Activated T-helper 2 cell treated with anti-CD3 and anti-CD28 coated beads, Interferon-gamma antibody, Interleukin-2, Interleukin-4, amounts not matched to agents 10 μg/mL and 5 μg/mL and 100 μg/mL, durations not matched to agents 14 hours and 24 hours and 36 hours (primary cell): ENCODE measurements at regions not wholly inside any gene's neighbourhood (a gene's known extent, or its start where the extent isn't known, plus 50 kb on each side); places are given as distances from the start of the nearest gene placed in this dataset.
"Not testable (repeated sequence)": the region's sequence is repeated elsewhere in the genome, so short reads cannot be mapped to it uniquely, and the experiment has no call there.

Experiments used
- DNase-seq: peaks from one replicate; pipeline ENCODE4 v3.0.0; 2021; ENCODE audit warnings: low spot score
- H3K27ac Mint-ChIP-seq: one replicate; pipeline ENCODE4 v1.8.0; 2021; ENCODE audit warnings: mixed read lengths
- H3K27me3 Mint-ChIP-seq: one replicate; pipeline ENCODE4 v1.8.0; 2021; ENCODE audit warnings: low read depth, mixed read lengths
- H3K36me3 Mint-ChIP-seq: one replicate; pipeline ENCODE4 v1.8.0; 2021; ENCODE audit warnings: low read depth, mixed read lengths
- H3K4me1 Mint-ChIP-seq: one replicate; pipeline ENCODE4 v1.8.0; 2021; ENCODE audit warnings: low read depth, mixed read lengths
- H3K4me3 Mint-ChIP-seq: one replicate; pipeline ENCODE4 v1.8.0; 2021; ENCODE audit warnings: low read depth, mild to moderate bottlenecking, moderate library complexity, mixed read lengths
- H3K9me3 Mint-ChIP-seq: one replicate; pipeline ENCODE4 v1.8.0; 2021; ENCODE audit warnings: mixed read lengths
- intact Hi-C: fragments of 100-400 bp; cut with micrococcal nuclease; formaldehyde crosslinking; loops from one replicate; pipeline ENCODE4 v1.15.1; 2023

GRCh38 chrY:7501236-7501635 is 589.7 kb upstream of the AMELY start:
- Mint-ChIP-seq H3K27ac (no peak overlapping the region), H3K36me3 (no peaks in the 10 kb centered on the region), H3K9me3 (no peaks in the 10 kb centered on the region), H3K4me3 (no peak overlapping the region), H3K27me3 (peaks cover 4% of the 10 kb centered on the region), H3K4me1 (no peaks in the 10 kb centered on the region)
- no peak for DNase-seq
- intact Hi-C loops = no loop called here

GRCh38 chrY:7496001-7496400 is 584.4 kb upstream of the AMELY start:
- H3K27me3 Mint-ChIP-seq = peaks cover 4% of the 10 kb centered on the region
- H3K9me3 Mint-ChIP-seq = no peaks in the 10 kb centered on the region
- intact Hi-C loops = no loop called here
- no peak overlapping the region for H3K27ac Mint-ChIP-seq
- H3K4me1 Mint-ChIP-seq = no peaks in the 10 kb centered on the region
- H3K4me3 Mint-ChIP-seq = no peak overlapping the region
- H3K36me3 Mint-ChIP-seq = no peaks in the 10 kb centered on the region
- no peak for DNase-seq

DNA sequence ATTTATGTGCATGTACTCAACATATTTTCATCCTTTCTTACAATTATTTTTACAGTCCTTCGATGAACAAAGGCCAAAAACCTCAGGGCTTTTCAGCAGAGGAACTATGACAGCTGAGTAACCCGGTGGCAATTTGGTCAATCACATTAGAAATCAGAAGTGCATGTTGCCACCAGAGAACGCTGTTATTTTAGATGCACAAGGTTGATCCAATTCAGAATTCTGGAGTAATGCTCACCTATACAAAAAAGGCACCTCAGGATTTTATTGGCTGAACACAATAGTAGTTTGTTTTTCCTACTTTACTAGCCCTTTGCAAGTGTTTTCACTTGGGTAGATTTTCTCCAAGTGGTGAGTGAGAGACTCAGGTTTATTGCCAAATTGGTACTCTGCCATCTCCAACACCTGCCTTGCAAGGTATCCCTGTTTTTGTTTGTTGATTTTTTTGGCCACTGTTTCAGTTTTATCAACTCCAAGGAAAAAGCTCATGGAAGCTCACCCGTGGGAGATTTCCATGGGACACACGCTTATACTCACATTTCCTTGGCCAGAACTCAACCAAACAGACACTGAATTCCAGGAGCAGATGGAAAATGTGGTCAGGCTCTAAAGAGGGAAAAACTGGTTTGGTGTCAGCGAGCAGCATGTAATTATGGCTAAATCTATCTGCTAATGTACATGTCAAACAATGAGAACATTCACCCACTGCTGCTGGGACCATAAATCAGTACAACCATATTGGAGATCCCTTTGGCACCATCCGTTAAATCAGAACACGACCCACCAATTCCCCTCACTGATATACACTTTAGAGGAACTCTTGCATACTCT is 573.1 kb upstream of the AMELY start:
- intact Hi-C loops, H3K27me3 Mint-ChIP-seq, H3K9me3 Mint-ChIP-seq, H3K4me3 Mint-ChIP-seq, H3K27ac Mint-ChIP-seq, H3K36me3 Mint-ChIP-seq, DNase-seq, H3K4me1 Mint-ChIP-seq: not testable (repeated sequence)

GRCh38 chrY:7471976-7472375 is 560.4 kb upstream of the AMELY start:
- Mint-ChIP-seq H3K9me3 (peaks cover 14% of the 10 kb centered on the region), H3K36me3 (peaks cover 7% of the 10 kb centered on the region), H3K27ac (no peak overlapping the region), H3K4me3 (no peak overlapping the region), H3K4me1 (peaks cover 15% of the 10 kb centered on the region), H3K27me3 (no peaks in the 10 kb centered on the region)
- intact Hi-C loops = no loop called here
- no peak for DNase-seq

DNA sequence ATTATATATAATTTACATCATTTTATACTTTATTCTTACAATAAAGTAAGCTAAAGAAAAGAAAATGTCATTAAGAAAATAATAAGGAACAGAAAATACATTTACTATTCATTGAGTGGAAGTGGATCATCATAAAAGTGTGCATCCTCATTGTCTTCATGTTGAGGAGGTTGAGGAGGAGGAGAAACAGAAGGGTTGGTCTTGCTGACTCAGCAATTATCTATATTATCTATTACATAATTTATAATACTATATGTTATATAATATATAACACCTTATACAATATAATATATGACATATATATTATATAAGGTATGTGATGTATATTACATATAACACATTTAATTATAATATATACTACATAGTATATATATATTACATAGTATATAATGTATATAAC is 558.5 kb upstream of the AMELY start:
- Mint-ChIP-seq H3K27ac (no peak overlapping the region), H3K36me3 (peaks cover 5% of the 10 kb centered on the region), H3K9me3 (no peaks in the 10 kb centered on the region), H3K4me1 (peaks cover 20% of the 10 kb centered on the region), H3K27me3 (no peaks in the 10 kb centered on the region), H3K4me3 (no peak overlapping the region)
- intact Hi-C loops = no loop called here
- no peak for DNase-seq

- no peak for DNase-seq
- H3K4me1 Mint-ChIP-seq = peaks cover 18% of the 10 kb centered on the region
- no peaks in the 10 kb centered on the region for H3K27me3 Mint-ChIP-seq
- no peaks in the 10 kb centered on the region for H3K36me3 Mint-ChIP-seq
- no peaks in the 10 kb centered on the region for H3K9me3 Mint-ChIP-seq
- peak overlapping the region; percentile 60 for H3K27ac Mint-ChIP-seq
- intact Hi-C loops = loop anchor here (5.0 kb wide), 2 partner anchors 87 to 127 kb away; no protein-coding TSS in a partner anchor
- peak overlapping the region; percentile 8 for H3K4me3 Mint-ChIP-seq
These were observed 557.6 kb upstream of the AMELY start for GRCh38 chrY:7468951-7469745.

- peak overlapping the region; percentile 85 for H3K27ac Mint-ChIP-seq
- intact Hi-C loops = loop anchor here (5.0 kb wide), 2 partner anchors 86 to 126 kb away; no protein-coding TSS in a partner anchor
- DNase-seq = no peak
- H3K4me3 Mint-ChIP-seq = no peak overlapping the region
- H3K9me3 Mint-ChIP-seq = no peaks in the 10 kb centered on the region
- no peaks in the 10 kb centered on the region for H3K27me3 Mint-ChIP-seq
- no peaks in the 10 kb centered on the region for H3K36me3 Mint-ChIP-seq
- H3K4me1 Mint-ChIP-seq = peaks cover 18% of the 10 kb centered on the region
These were observed 556.4 kb upstream of the AMELY start for GRCh38 chrY:7467796-7468520.

- Mint-ChIP-seq H3K9me3 (peaks cover 6% of the 10 kb centered on the region), H3K27ac (peak overlapping the region; percentile 88), H3K4me3 (no peak overlapping the region), H3K4me1 (peaks cover 22% of the 10 kb centered on the region), H3K36me3 (no peaks in the 10 kb centered on the region), H3K27me3 (no peaks in the 10 kb centered on the region)
- intact Hi-C loops = loop anchor here (5.0 kb wide), 2 partner anchors 83 to 123 kb away; no protein-coding TSS in a partner anchor
- DNase-seq = no peak
These were observed 553.7 kb upstream of the AMELY start for GRCh38 chrY:7465185-7465621.

DNA sequence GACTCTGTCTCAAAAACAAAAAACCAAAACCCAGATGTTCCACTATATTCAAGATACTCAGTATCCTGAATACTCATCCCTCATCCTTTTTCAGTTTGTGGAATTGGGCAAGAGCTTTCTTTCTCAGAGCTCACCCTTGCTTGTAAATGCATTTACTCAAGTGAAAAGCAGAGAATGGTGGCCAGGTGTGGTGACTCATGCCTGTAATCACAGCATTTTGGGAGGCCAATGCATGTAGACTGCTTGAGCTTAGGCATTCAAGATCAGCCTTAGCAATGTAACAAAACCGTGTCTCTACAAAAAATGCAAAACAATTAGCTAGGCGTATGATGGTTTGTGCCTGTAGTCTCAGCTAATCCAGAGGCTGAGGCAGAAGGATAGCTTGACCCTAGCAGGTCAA is 553.2 kb upstream of the AMELY start:
- peaks cover 10% of the 10 kb centered on the region for H3K9me3 Mint-ChIP-seq
- DNase-seq = no peak
- peaks cover 22% of the 10 kb centered on the region for H3K4me1 Mint-ChIP-seq
- H3K27me3 Mint-ChIP-seq = no peaks in the 10 kb centered on the region
- no peak overlapping the region for H3K4me3 Mint-ChIP-seq
- no peaks in the 10 kb centered on the region for H3K36me3 Mint-ChIP-seq
- H3K27ac Mint-ChIP-seq = peak overlapping the region; percentile 88
- intact Hi-C loops = loop anchor here (5.0 kb wide), 2 partner anchors 82 to 122 kb away; no protein-coding TSS in a partner anchor

DNA sequence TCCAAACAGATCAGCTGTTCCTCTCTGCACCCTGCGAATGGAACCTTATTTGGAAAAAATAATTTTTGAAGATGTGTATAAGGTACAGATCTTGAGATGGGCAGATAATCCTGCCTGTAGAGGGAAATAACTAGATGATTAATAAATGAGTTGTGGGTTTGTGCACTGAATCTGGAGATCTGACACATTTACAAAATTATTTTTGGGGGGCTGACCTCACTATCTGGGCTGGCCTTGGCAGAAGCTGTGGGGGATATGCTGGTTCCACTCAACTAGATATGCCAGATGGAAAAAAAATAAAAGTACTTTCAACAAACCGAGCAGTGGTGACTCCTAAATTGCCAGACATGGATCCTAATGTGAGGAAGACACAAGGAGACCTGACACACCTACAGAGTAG is 552.2 kb upstream of the AMELY start:
- H3K36me3 Mint-ChIP-seq = no peaks in the 10 kb centered on the region

GRCh38 chrY:7463196-7463595 is 551.6 kb upstream of the AMELY start:
- Mint-ChIP-seq H3K4me1 (peaks cover 16% of the 10 kb centered on the region), H3K4me3 (no peak overlapping the region), H3K27ac (no peak overlapping the region), H3K27me3 (peaks cover 2% of the 10 kb centered on the region), H3K9me3 (peaks cover 12% of the 10 kb centered on the region), H3K36me3 (no peaks in the 10 kb centered on the region)
- DNase-seq = no peak
- intact Hi-C loops = no loop called here

More for the DNA sequence above, 552.2 kb upstream of the AMELY start:
- no peak overlapping the region for H3K4me3 Mint-ChIP-seq
- peaks cover 20% of the 10 kb centered on the region for H3K4me1 Mint-ChIP-seq
- intact Hi-C loops = no loop called here
- H3K9me3 Mint-ChIP-seq = peaks cover 12% of the 10 kb centered on the region
- DNase-seq = no peak
- no peak overlapping the region for H3K27ac Mint-ChIP-seq
- no peaks in the 10 kb centered on the region for H3K27me3 Mint-ChIP-seq

DNA sequence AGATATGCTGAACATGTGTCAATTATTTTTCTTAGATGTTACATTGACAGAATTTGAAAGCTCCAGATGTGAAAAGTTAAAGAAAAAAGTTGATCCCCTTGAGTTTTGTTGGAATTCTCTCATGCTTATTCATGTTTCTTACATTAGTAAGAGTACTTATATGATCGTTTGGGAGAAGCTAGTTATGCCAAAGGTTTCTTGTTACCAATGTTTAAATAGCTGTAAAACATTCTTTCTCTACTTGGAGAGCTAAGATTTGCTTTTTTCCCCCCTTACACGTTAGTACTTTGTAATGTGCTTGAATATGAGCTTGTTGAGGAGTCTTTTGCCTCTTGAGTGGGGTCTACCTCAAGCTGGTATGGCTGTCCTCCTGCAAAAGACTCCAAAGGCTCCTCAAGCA is 551.1 kb upstream of the AMELY start:
- H3K27me3 Mint-ChIP-seq = peaks cover 2% of the 10 kb centered on the region
- H3K9me3 Mint-ChIP-seq = peaks cover 12% of the 10 kb centered on the region
- peaks cover 14% of the 10 kb centered on the region for H3K4me1 Mint-ChIP-seq
- no peaks in the 10 kb centered on the region for H3K36me3 Mint-ChIP-seq
- intact Hi-C loops = no loop called here
- H3K27ac Mint-ChIP-seq = no peak overlapping the region
- H3K4me3 Mint-ChIP-seq = no peak overlapping the region
- DNase-seq = no peak
